Ovary (tissue), 7 donors: ENCODE measurements at regions not wholly inside any gene's neighbourhood (a gene's known extent, or its start where the extent isn't known, plus 50 kb on each side); places are given as distances from the start of the nearest gene placed in this dataset.

Experiments used
- DNase-seq, 5 donors: peaks; one replicate each; pipeline ENCODE4 v3.0.0-alpha.2; 2019 to 2020
- H3K27ac ChIP-seq, 2 donors: fragments of 200-600 bp; one replicate each; pipeline versions ENCODE4 v1.5.1 to v1.8.0; 2019 to 2022
- H3K27me3 ChIP-seq: fragments of 200-600 bp; one replicate; pipeline ENCODE4 v1.8.0; 2022
- H3K36me3 ChIP-seq: fragments of 200-600 bp; sonication (generic); one replicate; pipeline ENCODE4 v1.5.1; 2019
- H3K4me1 ChIP-seq: one replicate; pipeline ENCODE4 v1.8.1; 2013; ENCODE audit warnings: mild to moderate bottlenecking, moderate library complexity; ENCODE audit not compliant: insufficient read depth
- H3K4me3 ChIP-seq: fragments of 200-600 bp; sonication (generic); one replicate; pipeline ENCODE4 v1.5.1; 2017
- H3K9me3 ChIP-seq, 2 donors: fragments of 200-600 bp in 1 of 2; sonication (generic) in 1 of 2; one replicate each; pipeline versions ENCODE4 v1.5.1 to v1.8.1; 2013 to 2019; ENCODE audit warnings: mild to moderate bottlenecking in 1 of 2, moderate library complexity in 1 of 2
- CTCF ChIP-seq, 3 donors: fragments of 450-650 bp in 2 of 3; fragments of 200-600 bp in 1 of 3; IDR thresholded peaks; one replicate each; pipeline versions ENCODE4 v1.5.1 to v1.8.0; 2016 to 2022; ENCODE audit warnings: antibody characterized with exemption in 3 of 3, mild to moderate bottlenecking in 1 of 3
- EP300 ChIP-seq: sonication (generic); formaldehyde crosslinking; IDR thresholded peaks from one replicate; pipeline ENCODE4 v1.6.1; 2017; ENCODE audit warnings: antibody characterized with exemption
- POLR2A ChIP-seq: fragments of 450-650 bp; IDR thresholded peaks from one replicate; pipeline ENCODE4 v1.6.1; 2017; ENCODE audit warnings: antibody characterized with exemption, mild to moderate bottlenecking, moderate library complexity
- WGBS, 3 donors: extraction: QIAGEN DNeasy Blood & Tissue Kit in 1 of 3; methylation state at CpG; one replicate each; pipeline versions ENCODE4 v1.1.5 to v1.1.7; 2013 to 2017; 5-methylcytosine and 5-hydroxymethylcytosine counted together
- intact Hi-C, 4 donors: fragments of 100-400 bp; cut with DNase I; formaldehyde crosslinking; loops; one replicate each; pipeline versions ENCODE4 v1.11.0 to v1.15.1; 2022 to 2023
- donor health status: DM: no; HTN: no; CAD: no; lungs with moderate emphysema.
- donor health status: DM: no; HTN: no; CAD: no.
- donor health status: Bipolar disorder and iron deficiency.
- donor health status: DM: no; HTN: no; CAD: no.
- donor health status: DM: yes; HTN: yes; CAD: no.

- intact Hi-C loops, result no loop called here
- H3K4me3 ChIP-seq, result no peak overlapping the region
- WGBS, 3 donors, result 81 to 87% (median 85%) methylated on average over 2 of the region's 2 CpGs
- no peaks in the 10 kb centered on the region for H3K9me3 ChIP-seq
- H3K27ac ChIP-seq, result no peak overlapping the region
- H3K36me3 ChIP-seq, result no peaks in the 10 kb centered on the region
- no peak for TF ChIP-seq POLR2A
- TF ChIP-seq EP300, result no peak
- no peak for TF ChIP-seq CTCF (IDR thresholded peaks at IDR 0.05)
- no peaks in the 10 kb centered on the region for H3K27me3 ChIP-seq
- no peaks in the 10 kb centered on the region for H3K4me1 ChIP-seq
- DNase-seq, result no peak
These were observed 322.3 kb upstream of the PRDM1 start for GRCh38 chr6:105763866-105764265.

- Histone ChIP-seq H3K27me3 (no peaks in the 10 kb centered on the region), H3K9me3 (no peaks in the 10 kb centered on the region), H3K4me3 (no peak overlapping the region), H3K36me3 (no peaks in the 10 kb centered on the region), H3K27ac (no peak overlapping the region), H3K4me1 (no peaks in the 10 kb centered on the region)
- intact Hi-C loops, result no loop called here
- WGBS, 3 donors, result 85 to 87% (median 87%) methylated on average over 3 of the region's 3 CpGs
- DNase-seq, result no peak
- TF ChIP-seq EP300 (no peak), POLR2A (no peak), CTCF (IDR thresholded peaks at IDR 0.05) (no peak)
These were observed 325.4 kb upstream of the PRDM1 start for GRCh38 chr6:105760746-105761145.

- H3K27ac ChIP-seq, result no peak overlapping the region
These were observed 326.2 kb upstream of the PRDM1 start for GRCh38 chr6:105759946-105760345.

GRCh38 chr6:105759015-105759414 lies 327.1 kb upstream of the PRDM1 start:
- 97 to 98% (median 98%) methylated on average over 2 of the region's 2 CpGs for WGBS, 3 donors
- intact Hi-C loops, result no loop called here
- no peaks in the 10 kb centered on the region for H3K36me3 ChIP-seq

More at GRCh38 chr6:105759946-105760345, 326.2 kb upstream of the PRDM1 start:
- no peaks in the 10 kb centered on the region for H3K4me1 ChIP-seq
- 39 to 64% (median 46%) methylated on average over 4 of the region's 4 CpGs for WGBS, 3 donors
- no peaks in the 10 kb centered on the region for H3K27me3 ChIP-seq
- no peaks in the 10 kb centered on the region for H3K9me3 ChIP-seq
- no peak overlapping the region for H3K4me3 ChIP-seq
- TF ChIP-seq CTCF (IDR thresholded peaks at IDR 0.05), result no peak
- no peak for TF ChIP-seq EP300
- TF ChIP-seq POLR2A, result no peak
- no peaks in the 10 kb centered on the region for H3K36me3 ChIP-seq
- DNase-seq, result no peak
- intact Hi-C loops, result no loop called here

More at GRCh38 chr6:105759015-105759414, 327.1 kb upstream of the PRDM1 start:
- TF ChIP-seq POLR2A, result no peak
- no peak for TF ChIP-seq CTCF (IDR thresholded peaks at IDR 0.05)
- no peak for TF ChIP-seq EP300
- DNase-seq, result no peak
- no peak overlapping the region for H3K4me3 ChIP-seq
- H3K4me1 ChIP-seq, result no peaks in the 10 kb centered on the region
- H3K9me3 ChIP-seq, result no peaks in the 10 kb centered on the region
- H3K27ac ChIP-seq, result no peak overlapping the region
- H3K27me3 ChIP-seq, result no peaks in the 10 kb centered on the region
